GM12865 (cell line): ENCODE measurements at regions not wholly inside any gene's neighbourhood (a gene's known extent, or its start where the extent isn't known, plus 50 kb on each side); places are given as distances from the start of the nearest gene placed in this dataset.
"Not testable (repeated sequence)": the region's sequence is repeated elsewhere in the genome, so short reads cannot be mapped to it uniquely, and the experiment has no call there.

ENCODE experiments used
- DNase-seq: peaks from one replicate; pipeline ENCODE4 v3.0.0; 2010; ENCODE audit warnings: low read depth
- H3K4me3 ChIP-seq: 2 replicates; pipeline ENCODE4 v1.5.1; 2011; ENCODE audit warnings: mild to moderate bottlenecking, low read depth, low read length, control low read depth
- CTCF ChIP-seq: IDR thresholded peaks from 2 replicates; pipeline ENCODE4 v1.5.1; 2011; ENCODE audit warnings: low read length, control low read depth, low read depth, inconsistent platforms; ENCODE audit not compliant: insufficient read depth; ENCODE audit errors: missing control alignments

GRCh38 chr6:153302133-153302532 lies 171.1 kb upstream of the RGS17 start:
- no peak for DNase-seq
- TF ChIP-seq CTCF = no peak
- no peak overlapping the region for H3K4me3 ChIP-seq

- H3K4me3 ChIP-seq = no peak overlapping the region
- peak; percentile 34 for DNase-seq
- TF ChIP-seq CTCF = no peak
These were observed 170.5 kb upstream of the RGS17 start for GRCh38 chr6:153301602-153302001.

GRCh38 chr6:153282456-153282855 lies 151.4 kb upstream of the RGS17 start:
- DNase-seq, H3K4me3 ChIP-seq: not testable (repeated sequence)

- TF ChIP-seq CTCF = no peak
- H3K4me3 ChIP-seq = no peak overlapping the region
- DNase-seq = no peak
These were observed 144.9 kb upstream of the RGS17 start for GRCh38 chr6:153275997-153276396.

GRCh38 chr6:153272201-153272980 lies 141.3 kb upstream of the RGS17 start:
- H3K4me3 ChIP-seq = no peak overlapping the region
- no peak for TF ChIP-seq CTCF
- no peak for DNase-seq

GRCh38 chr6:153263489-153263888 lies 132.4 kb upstream of the RGS17 start:
- no peak overlapping the region for H3K4me3 ChIP-seq
- TF ChIP-seq CTCF = no peak
- no peak for DNase-seq

GRCh38 chr6:153251326-153251725 lies 120.2 kb upstream of the RGS17 start:
- no peak overlapping the region for H3K4me3 ChIP-seq
- no peak for TF ChIP-seq CTCF
- DNase-seq = no peak
